ENCODE measurements at regions not wholly inside any gene's neighbourhood (a gene's known extent, or its start where the extent isn't known, plus 50 kb on each side); places are given as distances from the start of the nearest gene placed in this dataset.

GRCh38 chr18:76565238-76566173 lies 70.5 kb upstream of the ZNF516 start:
- H3K23me2 ChIP-seq (ENCODE audit: insufficient read length, low read depth, low read length, poor library complexity, severe bottlenecking) = no peaks in the 10 kb centered on the region
- no peak overlapping the region for H2AFZ ChIP-seq (ENCODE audit: low read length)
- H3K4me2 ChIP-seq (ENCODE audit: insufficient read depth, insufficient read length, low read length) = peak overlapping the region; percentile 58
- H4K91ac ChIP-seq (ENCODE audit: insufficient read length, low read depth, low read length) = no peak overlapping the region
- H3K23ac ChIP-seq (ENCODE audit: insufficient read length, low read depth, low read length) = no peak overlapping the region
- no peak overlapping the region for H3K27ac ChIP-seq (ENCODE audit: insufficient read length, low read depth, low read length)
- no peaks in the 10 kb centered on the region for H3K79me1 ChIP-seq (ENCODE audit: insufficient read depth, low read depth, low read length, poor library complexity, severe bottlenecking)
- H3K4me1 ChIP-seq (ENCODE audit: insufficient read depth, low read length) = peaks cover 4% of the 10 kb centered on the region; the same call in 1 of the 2 replicates
- WGBS (ENCODE audit: extremely low coverage, insufficient read length, low lambda C conversion rate) = no CpG with 5 or more reads among the region's 23 CpGs
- H3K56ac ChIP-seq (ENCODE audit: insufficient read length, low read depth, low read length) = no peak overlapping the region
- H3K79me2 ChIP-seq (ENCODE audit: insufficient read depth, low read length) = no peaks in the 10 kb centered on the region
- H3K14ac ChIP-seq (ENCODE audit: insufficient read depth, low read length) = no peak overlapping the region
- H3K18ac ChIP-seq (ENCODE audit: insufficient read length, low read depth, low read length) = no peak overlapping the region
- Mint-ChIP-seq H3K4me1 (peaks cover 21 to 24% of the 10 kb centered on the region in 2 experiments), H3K4me3 (peak overlapping the region; percentile 35 to 47; a peak in 3 of 5 replicates), H3K27me3 (ENCODE audit: low read depth) (peaks cover 16% of the 10 kb centered on the region), H3K27ac (no peak overlapping the region), H3K9me3 (no peaks in the 10 kb centered on the region), H3K36me3 (ENCODE audit: insufficient read depth in 1 of 3, low read depth in 3 of 3) (no peaks in the 10 kb centered on the region; a peak in 1 of 7 replicates)
- H2AK5ac ChIP-seq (ENCODE audit: insufficient read length, low read length) = no peak overlapping the region
- no peak overlapping the region for H4K5ac ChIP-seq (ENCODE audit: insufficient read length, low read depth, low read length)
- peaks cover 2% of the 10 kb centered on the region for H4K20me1 ChIP-seq (ENCODE audit: control insufficient read depth, insufficient read depth, insufficient read length)
- no peak overlapping the region for H3K4ac ChIP-seq (ENCODE audit: low read depth, low read length)
- H2BK12ac ChIP-seq (ENCODE audit: insufficient read length, low read depth, low read length) = no peak overlapping the region
- no peak overlapping the region for H2BK120ac ChIP-seq (ENCODE audit: low read depth, low read length, poor library complexity, severe bottlenecking)
- DNase-seq = peak; percentile 79
- H4K8ac ChIP-seq (replicated peaks; ENCODE audit: insufficient read length, low read depth, low read length) = no peak overlapping the region
- H2BK5ac ChIP-seq (ENCODE audit: insufficient read length, low read length) = no peak overlapping the region
- H3T11ph ChIP-seq (ENCODE audit: low read length) = no peak overlapping the region
- TF ChIP-seq CTCF (conservative IDR thresholded peaks at IDR 0.05) = no peak
- no peaks in the 10 kb centered on the region for H3K9me3 ChIP-seq (ENCODE audit: control insufficient read depth, low read depth, low read length)
- no peak overlapping the region for H3K9ac ChIP-seq (ENCODE audit: extremely low read depth, insufficient read length, low read length)
- H3K27me3 ChIP-seq (ENCODE audit: insufficient read depth, low read length) = no peaks in the 10 kb centered on the region
- H2BK15ac ChIP-seq (ENCODE audit: low read depth, low read length) = no peak overlapping the region
- H2BK20ac ChIP-seq (ENCODE audit: low read depth, low read length, poor library complexity, severe bottlenecking) = no peak overlapping the region
